K562 (cell line): ENCODE measurements at regions not wholly inside any gene's neighbourhood (a gene's known extent, or its start where the extent isn't known, plus 50 kb on each side); places are given as distances from the start of the nearest gene placed in this dataset.
"Not testable (repeated sequence)": the region's sequence is repeated elsewhere in the genome, so short reads cannot be mapped to it uniquely, and the experiment has no call there.

Source experiments
- ATAC-seq: fragments of 200-7000 bp; cut with Tn5 transposase; 3 replicates; pipeline ENCODE4 v1.9.1; 2020; ENCODE audit warnings: moderate library complexity
- BruUV-seq: library from RNA; stranded (reverse); fragments of 400-500 nt; replicated peaks from 2 replicates; lab custom pipeline; 2021; lab: Mats Ljungman, UMichigan
- CTCF ChIA-PET: fragments of 300-600 bp; formaldehyde crosslinking; extraction: SDS; loops from one replicate; lab custom pipeline; 2021; ENCODE audit warnings: low intra/inter-chr PET ratio; lab: Yijun Ruan, JAX
- POLR2A ChIA-PET: fragments of 300-600, 350-650 bp; sonication (Branson Sonifier 250); formaldehyde crosslinking; extraction: SDS; loops from one replicate; lab custom pipeline; 2021; ENCODE audit warnings: antibody characterized with exemption, inconsistent platforms; lab: Yijun Ruan, JAX
- DNase-seq, 4 experiments: peaks; one replicate each; pipeline versions ENCODE4 v3.0.0 to v3.0.0-alpha.2; 2011 to 2018; ENCODE audit warnings: low spot score in 3 of 4, mixed read lengths in 3 of 4; ENCODE audit errors: extremely low read depth in 1 of 4
- FAIRE-seq: peaks from 2 replicates; lab custom pipeline; 2011; peaks lifted over from hg19 to GRCh38; lab: Jason Lieb, UNC
- H2AFZ ChIP-seq: 2 replicates; pipeline ENCODE4 v1.6.0; 2011; ENCODE audit warnings: low read depth, low read length, control low read depth, inconsistent platforms
- H3K27ac ChIP-seq: fragments of 200-600 bp; 3 replicates; pipeline ENCODE4 v1.8.0; 2011; ENCODE audit warnings: low read depth, mild to moderate bottlenecking, control low read depth, inconsistent platforms, low read length, moderate library complexity, mixed read lengths; ENCODE audit errors: extremely low read depth
- H3K27me3 ChIP-seq, 2 experiments: fragments of 300-600 bp in 1 of 2; 2 replicates in 1 of 2; 3 replicates in 1 of 2; pipeline versions ENCODE4 v1.6.0 to v1.8.0; 2011; ENCODE audit warnings: inconsistent platforms in 2 of 2, low read length in 2 of 2, mild to moderate bottlenecking in 1 of 2, mixed read lengths in 1 of 2, moderate library complexity in 1 of 2; ENCODE audit not compliant: control insufficient read depth in 2 of 2, insufficient read depth in 2 of 2
- H3K36me3 ChIP-seq: fragments of 300-600 bp; 3 replicates; pipeline ENCODE4 v1.8.0; 2011; ENCODE audit warnings: mild to moderate bottlenecking, low read length, inconsistent platforms; ENCODE audit not compliant: control insufficient read depth, insufficient read depth
- H3K4me1 ChIP-seq, 2 experiments: fragments of 200-600 bp in 1 of 2; replicated peaks in 1 of 2; 2 replicates in 1 of 2; 3 replicates in 1 of 2; pipeline versions ENCODE4 v1.5.1 to v1.8.0; 2011; ENCODE audit warnings: inconsistent platforms in 2 of 2, low read length in 2 of 2, mild to moderate bottlenecking in 1 of 2, mixed read lengths in 1 of 2, moderate library complexity in 1 of 2; ENCODE audit not compliant: control insufficient read depth in 2 of 2, insufficient read depth in 2 of 2
- H3K4me2 ChIP-seq: 2 replicates; pipeline ENCODE4 v1.6.1; 2011; ENCODE audit warnings: low read length, control low read depth, inconsistent platforms, mixed read lengths; ENCODE audit not compliant: insufficient read depth
- H3K4me3 ChIP-seq: fragments of 200-600 bp; sonication (generic), shearing (Covaris generic); 2 replicates; pipeline ENCODE4 v1.5.1; 2016; ENCODE audit warnings: control low read depth, inconsistent platforms
- H3K79me2 ChIP-seq: fragments of 200-600 bp; 3 replicates; pipeline ENCODE4 v1.8.0; 2011; ENCODE audit warnings: low read length, inconsistent platforms; ENCODE audit not compliant: control insufficient read depth, insufficient read depth
- H3K9ac ChIP-seq, 2 experiments: 2 replicates each; pipeline versions ENCODE4 v1.6.0 to v1.6.1; 2011; ENCODE audit warnings: low read depth in 2 of 2, low read length in 2 of 2, control low read depth in 1 of 2, inconsistent platforms in 1 of 2, mild to moderate bottlenecking in 1 of 2, mixed read lengths in 1 of 2; ENCODE audit not compliant: insufficient read depth in 1 of 2
- H3K9me1 ChIP-seq: one replicate; pipeline ENCODE4 v1.6.0; 2011; ENCODE audit warnings: inconsistent platforms, mild to moderate bottlenecking, low read length, moderate library complexity; ENCODE audit not compliant: control insufficient read depth, insufficient read depth
- H3K9me3 ChIP-seq: replicated peaks from 2 replicates; pipeline ENCODE4 v1.5.1; 2011; ENCODE audit warnings: low read depth, low read length, inconsistent platforms; ENCODE audit not compliant: control insufficient read depth, insufficient read depth
- H4K20me1 ChIP-seq: replicated peaks from 2 replicates; pipeline ENCODE4 v1.6.1; 2011; ENCODE audit warnings: low read length, inconsistent platforms, mixed read lengths; ENCODE audit not compliant: control insufficient read depth, insufficient read depth
- ESRRA ChIP-seq: fragments of 450-650 bp; IDR thresholded peaks from 2 replicates; pipeline ENCODE4 v1.6.1; 2014; ENCODE audit warnings: low read depth, mild to moderate bottlenecking, moderate library complexity, borderline replicate concordance
- NR2F6 ChIP-seq: fragments of 450-650 bp; formaldehyde crosslinking; IDR thresholded peaks from 2 replicates; pipeline ENCODE4 v1.4.0; 2020; ENCODE audit warnings: mild to moderate bottlenecking
- RBFOX2 ChIP-seq: fragments of 200-400 bp; formaldehyde crosslinking; IDR thresholded peaks from 2 replicates; pipeline ENCODE4 v1.6.1; 2017; ENCODE audit warnings: low read depth, mild to moderate bottlenecking, low read length, moderate library complexity
- RNF219 ChIP-seq: fragments of 250-450 bp; sonication (Bioruptor Pico); IDR thresholded peaks from 2 replicates; pipeline ENCODE4 v1.5.0; 2022; ENCODE audit warnings: mild to moderate bottlenecking
- USF2 ChIP-seq: sonication (generic); formaldehyde crosslinking; IDR thresholded peaks from 2 replicates; pipeline ENCODE4 v1.5.0; 2020; ENCODE audit warnings: missing genetic modification reagents
- ZNF41 ChIP-seq: fragments of 250-450 bp; sonication (Bioruptor Pico); conservative IDR thresholded peaks from 2 replicates; pipeline ENCODE4 v1.4.0; 2020; ENCODE audit warnings: mild to moderate bottlenecking
- ZNF57 ChIP-seq: fragments of 450-650 bp; formaldehyde crosslinking; IDR thresholded peaks from 2 replicates; pipeline ENCODE4 v1.4.0; 2020; ENCODE audit warnings: mild to moderate bottlenecking, moderate library complexity
- ZNF740 ChIP-seq, 3 experiments: fragments of 200-800 bp in 1 of 3; sonication (Bioruptor generic) in 1 of 3; sonication (generic) in 1 of 3; formaldehyde crosslinking in 1 of 3; IDR thresholded peaks; 2 replicates each; pipeline versions ENCODE4 v1.6.1 to v1.8.0; 2016 to 2022; ENCODE audit warnings: mild to moderate bottlenecking in 2 of 3, missing compliant biosample characterization in 2 of 3, missing genetic modification characterization in 2 of 3, missing genetic modification reagents in 1 of 3
- WGBS: fragments of 100-300 bp; shearing (Covaris generic); methylation state at CpG from one replicate; pipeline ENCODE4 v1.1.6; 2016; ENCODE audit warnings: low coverage, mixed read lengths; ENCODE audit not compliant: insufficient coverage; ENCODE audit errors: missing lambda C conversion rate; 5-methylcytosine and 5-hydroxymethylcytosine counted together
- in situ Hi-C: fragments of 300-500 bp; cut with MboI; formaldehyde crosslinking; loops from 4 replicates; pipeline ENCODE4 v1.15.0; 2018; ENCODE audit warnings: inconsistent platforms, mixed read lengths
- intact Hi-C: fragments of 100-400 bp; cut with micrococcal nuclease; formaldehyde crosslinking; loops from 2 replicates; pipeline ENCODE4 v1.14.2; 2022

- TF ChIP-seq ZNF41 (CRISPR knock-in tag) (no peak), RBFOX2 (no peak), ESRRA (no peak), ZNF57 (CRISPR knock-in tag) (no peak)
These were observed 443.4 kb downstream of the TECRL start (continued) for GRCh38 chr4:63965875-63966274.

- not testable (repeated sequence) for H3K36me3 ChIP-seq, FAIRE-seq
These were observed 466.5 kb downstream of the TECRL start for GRCh38 chr4:63942706-63943286.

GRCh38 chr4:63937961-63938360, 471.3 kb downstream of the TECRL start:
- H3K79me2 ChIP-seq = no peaks in the 10 kb centered on the region
- no peak overlapping the region for H3K9ac ChIP-seq
- no peak overlapping the region for H2AFZ ChIP-seq
- DNase-seq (no peak), FAIRE-seq (no peak), ATAC-seq (no peak)
- H3K9me1 ChIP-seq = no peaks in the 10 kb centered on the region
- no peak overlapping the region for H3K4me3 ChIP-seq
- no peaks in the 10 kb centered on the region for H3K27me3 ChIP-seq
- TF ChIP-seq RNF219 (CRISPR knock-in tag) = no peak
- no peak for TF ChIP-seq ZNF740 (CRISPR knock-in tag; IDR thresholded peaks at IDR 0.05)
- TF ChIP-seq ZNF740 (tag; IDR thresholded peaks at IDR 0.05) = no peak
- no peak for TF ChIP-seq USF2 (CRISPR knock-in tag)
- no peak for TF ChIP-seq NR2F6 (CRISPR knock-in tag)
- ChIA-PET POLR2A (no interaction called here), CTCF (no interaction called here)
- no peaks in the 10 kb centered on the region for H3K36me3 ChIP-seq
- intact Hi-C loops (no loop called here), in situ Hi-C loops (no loop called here)
- H3K9me3 ChIP-seq = no peaks in the 10 kb centered on the region
- H3K4me2 ChIP-seq = no peak overlapping the region
- BruUV-seq = no TSS peak
- no peaks in the 10 kb centered on the region for H4K20me1 ChIP-seq
- no peak overlapping the region for H3K27ac ChIP-seq
- 0% methylated on average over 4 of the region's 4 CpGs for WGBS
- no peaks in the 10 kb centered on the region for H3K4me1 ChIP-seq

More at GRCh38 chr4:63942706-63943286, 466.5 kb downstream of the TECRL start:
- H3K79me2 ChIP-seq, DNase-seq, ATAC-seq, H3K4me1 ChIP-seq, H3K9me1 ChIP-seq, H4K20me1 ChIP-seq, BruUV-seq, H3K9me3 ChIP-seq, in situ Hi-C loops, POLR2A ChIA-PET, CTCF ChIA-PET, H3K27me3 ChIP-seq, H3K4me2 ChIP-seq, H3K9ac ChIP-seq, intact Hi-C loops, H3K27ac ChIP-seq, H2AFZ ChIP-seq, H3K4me3 ChIP-seq: not testable (repeated sequence)
- 2% methylated on average over 10 of the region's 38 CpGs for WGBS
